ENCODE measurements at regions not wholly inside any gene's neighbourhood (a gene's known extent, or its start where the extent isn't known, plus 50 kb on each side); places are given as distances from the start of the nearest gene placed in this dataset.
"Not testable (repeated sequence)": the region's sequence is repeated elsewhere in the genome, so short reads cannot be mapped to it uniquely, and the experiment has no call there.

GRCh38 chr18:42536442-42536841, 579.0 kb downstream of the RIT2 start:
- DNase-seq, result no peak
- H3K27ac ChIP-seq, result no peak overlapping the region
- H3K36me3 ChIP-seq (replicated peaks), result no peaks in the 10 kb centered on the region
- TF ChIP-seq, protein P1, sequence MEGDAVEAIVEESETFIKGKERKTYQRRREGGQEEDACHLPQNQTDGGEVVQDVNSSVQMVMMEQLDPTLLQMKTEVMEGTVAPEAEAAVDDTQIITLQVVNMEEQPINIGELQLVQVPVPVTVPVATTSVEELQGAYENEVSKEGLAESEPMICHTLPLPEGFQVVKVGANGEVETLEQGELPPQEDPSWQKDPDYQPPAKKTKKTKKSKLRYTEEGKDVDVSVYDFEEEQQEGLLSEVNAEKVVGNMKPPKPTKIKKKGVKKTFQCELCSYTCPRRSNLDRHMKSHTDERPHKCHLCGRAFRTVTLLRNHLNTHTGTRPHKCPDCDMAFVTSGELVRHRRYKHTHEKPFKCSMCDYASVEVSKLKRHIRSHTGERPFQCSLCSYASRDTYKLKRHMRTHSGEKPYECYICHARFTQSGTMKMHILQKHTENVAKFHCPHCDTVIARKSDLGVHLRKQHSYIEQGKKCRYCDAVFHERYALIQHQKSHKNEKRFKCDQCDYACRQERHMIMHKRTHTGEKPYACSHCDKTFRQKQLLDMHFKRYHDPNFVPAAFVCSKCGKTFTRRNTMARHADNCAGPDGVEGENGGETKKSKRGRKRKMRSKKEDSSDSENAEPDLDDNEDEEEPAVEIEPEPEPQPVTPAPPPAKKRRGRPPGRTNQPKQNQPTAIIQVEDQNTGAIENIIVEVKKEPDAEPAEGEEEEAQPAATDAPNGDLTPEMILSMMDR (IDR thresholded peaks at IDR 0.05; ENCODE audit: low read depth, low read length, missing control alignments), result no peak
- in situ Hi-C loops (cut with HindIII; ENCODE audit: low pct_ligation_motif_present, low sequenced_read_pairs), result no loop called here
- H3K4me3 ChIP-seq (ENCODE audit: low read depth, low read length), result no peak overlapping the region
- H3K27me3 ChIP-seq (replicated peaks), result no peaks in the 10 kb centered on the region

- no peak for DNase-seq
- H3K4me3 ChIP-seq (ENCODE audit: low read depth, low read length), result no peak overlapping the region
- TF ChIP-seq, protein P1 (IDR thresholded peaks at IDR 0.05; ENCODE audit: low read depth, low read length, missing control alignments), result no peak
- no peaks in the 10 kb centered on the region for H3K27me3 ChIP-seq (replicated peaks)
- no peak overlapping the region for H3K27ac ChIP-seq
- in situ Hi-C loops (cut with HindIII; ENCODE audit: low pct_ligation_motif_present, low sequenced_read_pairs), result no loop called here
- no peaks in the 10 kb centered on the region for H3K36me3 ChIP-seq (replicated peaks)
Observed at GRCh38 chr18:42537291-42537690, 578.2 kb downstream of the RIT2 start.

DNA sequence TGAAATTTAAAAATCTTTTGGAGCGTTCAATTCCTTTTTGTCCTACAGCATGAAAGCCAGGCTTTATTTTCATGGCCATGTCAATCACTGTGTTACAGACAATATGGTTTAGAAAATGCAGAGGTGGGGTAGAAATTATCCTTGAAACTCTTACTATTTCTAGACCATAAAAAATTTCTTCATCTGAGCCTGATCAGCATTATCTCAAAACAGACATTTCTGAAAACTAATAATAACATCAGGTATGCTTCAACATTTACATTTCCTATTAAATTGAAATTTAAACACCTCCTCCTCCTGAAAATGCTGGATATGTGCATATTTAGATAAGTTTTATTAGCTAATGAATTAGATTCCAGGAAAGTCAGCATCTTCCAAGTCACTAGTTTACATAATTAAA, 570.6 kb downstream of the RIT2 start:
- no peak for DNase-seq
- TF ChIP-seq, protein P1 (IDR thresholded peaks at IDR 0.05; ENCODE audit: low read depth, low read length, missing control alignments), result no peak
- in situ Hi-C loops (cut with HindIII; ENCODE audit: low pct_ligation_motif_present, low sequenced_read_pairs), result no loop called here
- Histone ChIP-seq H3K27ac (no peak overlapping the region), H3K27me3 (replicated peaks) (no peaks in the 10 kb centered on the region), H3K4me3 (ENCODE audit: low read depth, low read length) (no peak overlapping the region), H3K36me3 (replicated peaks) (no peaks in the 10 kb centered on the region)

DNA sequence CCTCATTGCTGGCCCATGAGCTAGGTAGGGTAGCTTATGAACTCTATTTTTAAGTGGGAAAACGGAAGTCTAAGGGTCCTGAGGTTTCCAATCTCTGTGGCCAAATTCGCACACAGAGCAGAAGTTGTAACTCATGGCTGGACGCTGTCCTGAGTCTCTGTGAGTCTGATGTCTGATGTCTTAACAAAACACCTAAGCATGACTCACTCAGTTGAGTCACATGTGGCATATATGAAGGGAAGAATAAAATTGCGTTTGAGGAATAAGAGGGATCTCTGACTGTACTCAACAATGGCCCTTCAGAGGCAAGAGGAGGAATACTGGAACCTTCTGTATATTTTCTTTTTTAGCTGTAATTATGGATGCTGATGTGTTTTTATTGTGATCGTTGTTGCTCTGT, 569.7 kb downstream of the RIT2 start:
- Histone ChIP-seq H3K36me3 (replicated peaks) (no peaks in the 10 kb centered on the region), H3K4me3 (ENCODE audit: low read depth, low read length) (no peak overlapping the region), H3K27ac (no peak overlapping the region), H3K27me3 (replicated peaks) (no peaks in the 10 kb centered on the region)
- TF ChIP-seq, protein P1 (IDR thresholded peaks at IDR 0.05; ENCODE audit: low read depth, low read length, missing control alignments), result no peak
- in situ Hi-C loops (cut with HindIII; ENCODE audit: low pct_ligation_motif_present, low sequenced_read_pairs), result no loop called here
- DNase-seq, result peak; percentile 79

- no peak for DNase-seq
- H3K27me3 ChIP-seq (replicated peaks), result no peaks in the 10 kb centered on the region
- no peak overlapping the region for H3K27ac ChIP-seq
- in situ Hi-C loops (cut with HindIII; ENCODE audit: low pct_ligation_motif_present, low sequenced_read_pairs), result no loop called here
- TF ChIP-seq, protein P1 (IDR thresholded peaks at IDR 0.05; ENCODE audit: low read depth, low read length, missing control alignments), result no peak
- no peaks in the 10 kb centered on the region for H3K36me3 ChIP-seq (replicated peaks)
- no peak overlapping the region for H3K4me3 ChIP-seq (ENCODE audit: low read depth, low read length)
Observed at GRCh38 chr18:42548493-42548892, 567.0 kb downstream of the RIT2 start.

DNA sequence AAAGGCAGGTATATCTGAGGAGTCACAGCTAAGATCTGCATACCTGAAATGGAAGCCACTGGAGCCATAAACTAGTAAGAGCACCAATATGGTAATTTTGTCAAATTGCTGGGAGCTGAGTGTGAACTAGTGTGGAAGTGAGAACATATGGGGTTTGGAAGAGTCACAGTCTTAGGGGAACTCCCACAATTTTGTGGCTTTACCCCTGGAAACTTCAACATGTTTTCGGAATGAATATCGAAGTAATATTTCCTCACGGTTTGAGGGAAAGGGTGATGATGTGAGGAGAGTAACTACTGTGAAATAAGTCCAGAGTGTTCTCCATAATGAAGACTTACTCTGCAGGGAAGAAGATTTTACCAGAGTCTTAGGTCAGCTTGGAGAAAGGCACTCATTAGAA, 565.9 kb downstream of the RIT2 start:
- DNase-seq, result no peak
- in situ Hi-C loops (cut with HindIII; ENCODE audit: low pct_ligation_motif_present, low sequenced_read_pairs), result no loop called here

DNA sequence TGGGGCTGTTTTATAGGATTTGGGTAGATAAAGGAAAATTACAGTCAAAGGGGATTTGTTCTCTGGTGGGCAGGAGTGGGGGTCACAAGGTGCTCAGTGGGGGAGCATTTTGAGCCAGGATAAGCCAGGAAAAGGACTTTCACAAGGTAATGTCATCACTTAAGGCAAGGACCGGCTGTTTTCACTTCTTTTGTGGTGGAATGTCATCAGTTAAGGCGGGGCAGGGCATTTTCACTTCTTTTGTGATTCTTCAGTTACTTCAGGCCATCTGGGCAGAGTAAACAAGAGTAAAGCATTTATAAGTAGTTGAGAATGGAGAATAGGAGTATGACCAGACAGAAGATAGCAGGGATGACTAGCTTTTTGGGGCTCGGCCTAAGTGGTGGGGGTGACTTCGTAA, 562.9 kb downstream of the RIT2 start:
- H3K36me3 ChIP-seq (replicated peaks); H3K27me3 ChIP-seq (replicated peaks); in situ Hi-C loops (cut with HindIII; ENCODE audit: low pct_ligation_motif_present, low sequenced_read_pairs); DNase-seq; H3K27ac ChIP-seq; H3K4me3 ChIP-seq (ENCODE audit: low read depth, low read length): not testable (repeated sequence)

More for the DNA sequence above, 565.9 kb downstream of the RIT2 start:
- H3K27ac ChIP-seq, result no peak overlapping the region
- H3K36me3 ChIP-seq (replicated peaks), result no peaks in the 10 kb centered on the region
- TF ChIP-seq, protein P1 (IDR thresholded peaks at IDR 0.05; ENCODE audit: low read depth, low read length, missing control alignments), result no peak
- H3K27me3 ChIP-seq (replicated peaks), result no peaks in the 10 kb centered on the region
- no peak overlapping the region for H3K4me3 ChIP-seq (ENCODE audit: low read depth, low read length)

All from brain microvascular endothelial cell (primary cell).